ENCODE measurements at regions not wholly inside any gene's neighbourhood (a gene's known extent, or its start where the extent isn't known, plus 50 kb on each side); places are given as distances from the start of the nearest gene placed in this dataset.
A peak's percentile ranks its signal among the peaks of the same experiment; 100 is the strongest.

DNA sequence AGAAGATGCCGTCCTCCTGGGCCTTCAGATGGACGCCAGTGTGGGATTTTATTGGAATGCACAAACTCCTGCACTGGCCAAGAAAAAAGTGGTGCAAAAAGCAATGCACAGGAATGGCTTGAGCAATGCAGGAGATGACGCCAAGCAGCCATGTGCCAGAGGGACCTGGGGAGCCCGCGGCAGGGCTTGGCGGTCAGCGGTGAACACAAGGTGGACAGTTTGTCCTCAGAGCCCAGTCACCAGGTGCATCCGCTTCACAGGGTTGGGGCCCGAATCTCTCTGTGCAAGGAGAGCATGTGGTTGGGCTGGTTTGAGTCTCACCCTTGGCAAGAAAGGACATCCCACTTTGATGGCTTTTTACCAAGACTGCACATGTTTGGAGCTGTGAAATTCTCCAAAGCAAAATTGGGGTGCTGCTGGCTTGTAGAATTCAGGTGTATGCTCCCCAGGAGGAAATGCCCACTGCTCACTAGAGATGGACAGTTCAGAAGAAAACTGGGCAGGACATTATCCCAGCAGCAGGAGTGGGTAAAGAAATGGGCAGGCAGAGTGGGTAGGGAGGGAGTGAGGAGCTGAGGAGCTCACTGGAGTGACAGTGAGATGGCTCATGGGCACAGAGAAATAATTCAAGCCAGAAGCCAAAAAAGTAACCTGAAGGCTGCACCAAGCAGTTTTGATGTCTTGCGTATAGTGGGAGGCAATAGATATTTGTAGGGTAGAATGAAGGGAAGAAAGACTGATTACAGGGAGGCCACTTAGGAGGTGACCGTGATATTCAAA lies 463.9 kb downstream of the MTRR start:
- no peaks in the 10 kb centered on the region for H3K36me3 ChIP-seq
- H3K4me1 ChIP-seq = no peaks in the 10 kb centered on the region
- no peaks in the 10 kb centered on the region for H3K27me3 ChIP-seq
- H3K4me3 ChIP-seq = no peak overlapping the region
- no peak for DNase-seq
- H3K27ac ChIP-seq = no peak overlapping the region
- intact Hi-C loops (cut with DNase I; ENCODE audit: low total_unique reads) = no loop called here
- H3K9me3 ChIP-seq = no peaks in the 10 kb centered on the region
- no peak for TF ChIP-seq CTCF (IDR thresholded peaks at IDR 0.05)

GRCh38 chr5:8333485-8333884 lies 464.5 kb downstream of the MTRR start:
- intact Hi-C loops (cut with DNase I; ENCODE audit: low total_unique reads) = no loop called here
- no peak for DNase-seq
- H3K36me3 ChIP-seq = no peaks in the 10 kb centered on the region
- H3K4me1 ChIP-seq = no peaks in the 10 kb centered on the region
- no peak for TF ChIP-seq CTCF (IDR thresholded peaks at IDR 0.05)
- no peaks in the 10 kb centered on the region for H3K27me3 ChIP-seq
- no peaks in the 10 kb centered on the region for H3K9me3 ChIP-seq
- no peak overlapping the region for H3K27ac ChIP-seq
- no peak overlapping the region for H3K4me3 ChIP-seq

GRCh38 chr5:8333977-8334376 lies 465.0 kb downstream of the MTRR start:
- Histone ChIP-seq H3K36me3 (no peaks in the 10 kb centered on the region), H3K9me3 (no peaks in the 10 kb centered on the region), H3K27ac (no peak overlapping the region), H3K4me3 (no peak overlapping the region), H3K4me1 (no peaks in the 10 kb centered on the region), H3K27me3 (no peaks in the 10 kb centered on the region)
- no peak for TF ChIP-seq CTCF (IDR thresholded peaks at IDR 0.05)
- no peak for DNase-seq
- intact Hi-C loops (cut with DNase I; ENCODE audit: low total_unique reads) = no loop called here

DNA sequence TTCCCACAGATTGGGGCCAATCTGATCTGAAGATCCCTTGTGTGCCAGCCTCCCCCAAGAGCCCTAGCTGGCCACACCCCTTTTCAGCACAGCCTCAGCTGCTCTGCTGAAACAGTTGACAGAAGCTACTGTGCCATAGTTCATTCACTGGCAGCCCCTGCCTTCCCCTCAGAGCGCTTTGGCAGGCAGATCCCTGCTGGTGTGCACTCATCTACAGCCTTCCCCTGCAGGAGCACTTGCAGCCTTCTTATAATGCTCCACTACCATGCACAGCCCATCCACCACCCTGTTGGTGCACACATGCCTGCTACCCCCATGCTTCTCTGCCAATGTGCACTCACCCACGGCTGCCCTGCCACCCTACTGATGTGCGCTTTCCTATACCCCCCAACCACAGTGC lies 471.3 kb downstream of the MTRR start:
- intact Hi-C loops (cut with DNase I; ENCODE audit: low total_unique reads) = no loop called here
- Histone ChIP-seq H3K36me3 (no peaks in the 10 kb centered on the region), H3K27me3 (no peaks in the 10 kb centered on the region), H3K9me3 (no peaks in the 10 kb centered on the region), H3K4me1 (no peaks in the 10 kb centered on the region), H3K4me3 (no peak overlapping the region), H3K27ac (no peak overlapping the region)
- no peak for TF ChIP-seq CTCF (IDR thresholded peaks at IDR 0.05)
- no peak for DNase-seq

GRCh38 chr5:8340739-8341344 lies 471.9 kb downstream of the MTRR start:
- Histone ChIP-seq H3K4me1 (no peaks in the 10 kb centered on the region), H3K27ac (no peak overlapping the region), H3K36me3 (no peaks in the 10 kb centered on the region), H3K9me3 (no peaks in the 10 kb centered on the region), H3K27me3 (no peaks in the 10 kb centered on the region), H3K4me3 (no peak overlapping the region)
- TF ChIP-seq CTCF (IDR thresholded peaks at IDR 0.05) = peak; percentile 34 to 38
- intact Hi-C loops (cut with DNase I; ENCODE audit: low total_unique reads) = no loop called here
- no peak for DNase-seq

Data from tibial artery (tissue), 4 donors.